ENCODE measurements at regions not wholly inside any gene's neighbourhood (a gene's known extent, or its start where the extent isn't known, plus 50 kb on each side); places are given as distances from the start of the nearest gene placed in this dataset.

GRCh38 chr11:19482319-19483100 lies 230.1 kb upstream of the NAV2 start:
- Histone ChIP-seq H3K36me3 (no peaks in the 10 kb centered on the region), H3K9me3 (no peaks in the 10 kb centered on the region), H3K4me3 (no peak overlapping the region), H3K27ac (no peak overlapping the region), H3K27me3 (ENCODE audit: low read depth) (no peaks in the 10 kb centered on the region), H3K4me1 (no peaks in the 10 kb centered on the region)
- no peak for DNase-seq
- no peak for TF ChIP-seq CTCF (IDR thresholded peaks at IDR 0.05)
- no peak for ATAC-seq
- intact Hi-C loops (cut with DNase I), result no loop called here

- no peaks in the 10 kb centered on the region for H3K27me3 ChIP-seq (ENCODE audit: low read depth)
- H3K9me3 ChIP-seq, result no peaks in the 10 kb centered on the region
- intact Hi-C loops (cut with DNase I), result no loop called here
- ATAC-seq, result no peak
- TF ChIP-seq CTCF (IDR thresholded peaks at IDR 0.05), result no peak
- no peak for DNase-seq
- H3K27ac ChIP-seq, result no peak overlapping the region
- no peak overlapping the region for H3K4me3 ChIP-seq
- H3K4me1 ChIP-seq, result no peaks in the 10 kb centered on the region
- no peaks in the 10 kb centered on the region for H3K36me3 ChIP-seq
These were observed 232.1 kb upstream of the NAV2 start for GRCh38 chr11:19480540-19480939.

GRCh38 chr11:19478891-19479290 lies 233.7 kb upstream of the NAV2 start:
- H3K4me1 ChIP-seq, result no peaks in the 10 kb centered on the region
- no peaks in the 10 kb centered on the region for H3K36me3 ChIP-seq
- DNase-seq (no peak), ATAC-seq (no peak)
- no peaks in the 10 kb centered on the region for H3K9me3 ChIP-seq
- H3K27me3 ChIP-seq (ENCODE audit: low read depth), result no peaks in the 10 kb centered on the region
- intact Hi-C loops (cut with DNase I), result no loop called here
- no peak overlapping the region for H3K27ac ChIP-seq
- no peak for TF ChIP-seq CTCF (IDR thresholded peaks at IDR 0.05)
- H3K4me3 ChIP-seq, result no peak overlapping the region

GRCh38 chr11:19474954-19475721 lies 234.4 kb upstream of the E2F8 start:
- Histone ChIP-seq H3K4me1 (no peaks in the 10 kb centered on the region), H3K9me3 (no peaks in the 10 kb centered on the region), H3K27me3 (ENCODE audit: low read depth) (no peaks in the 10 kb centered on the region), H3K4me3 (no peak overlapping the region), H3K36me3 (no peaks in the 10 kb centered on the region), H3K27ac (no peak overlapping the region)
- intact Hi-C loops (cut with DNase I), result no loop called here
- ATAC-seq (no peak), DNase-seq (no peak)
- no peak for TF ChIP-seq CTCF (IDR thresholded peaks at IDR 0.05)

GRCh38 chr11:19474211-19474610 lies 233.5 kb upstream of the E2F8 start:
- no peaks in the 10 kb centered on the region for H3K27me3 ChIP-seq (ENCODE audit: low read depth)
- no peaks in the 10 kb centered on the region for H3K9me3 ChIP-seq
- no peak for TF ChIP-seq CTCF (IDR thresholded peaks at IDR 0.05)
- no peak overlapping the region for H3K27ac ChIP-seq
- no peak overlapping the region for H3K4me3 ChIP-seq
- DNase-seq, result no peak
- no peaks in the 10 kb centered on the region for H3K4me1 ChIP-seq
- intact Hi-C loops (cut with DNase I), result no loop called here
- no peaks in the 10 kb centered on the region for H3K36me3 ChIP-seq
- no peak for ATAC-seq

All from lower lobe of right lung (tissue), 2 donors.